ENCODE measurements at regions not wholly inside any gene's neighbourhood (a gene's known extent, or its start where the extent isn't known, plus 50 kb on each side); places are given as distances from the start of the nearest gene placed in this dataset.
A peak's percentile ranks its signal among the peaks of the same experiment; 100 is the strongest.
"Not testable (repeated sequence)": the region's sequence is repeated elsewhere in the genome, so short reads cannot be mapped to it uniquely, and the experiment has no call there.

GRCh38 chr3:109678600-109678999, 341.3 kb upstream of the DPPA4 start:
- DNase-seq = no peak

- DNase-seq = no peak
These were observed 342.3 kb upstream of the DPPA4 start for GRCh38 chr3:109679664-109680063.

GRCh38 chr3:109683746-109684145, 346.4 kb upstream of the DPPA4 start:
- no peak for DNase-seq

- DNase-seq = no peak
These were observed 348.0 kb upstream of the DPPA4 start for GRCh38 chr3:109685084-109686079.

GRCh38 chr3:109687626-109688025, 350.3 kb upstream of the DPPA4 start:
- DNase-seq = no peak

- DNase-seq = no peak
These were observed 359.6 kb upstream of the DPPA4 start for GRCh38 chr3:109696932-109697331.

- peak; percentile 5 to 21 for DNase-seq
These were observed 364.9 kb upstream of the DPPA4 start for GRCh38 chr3:109702252-109702651.

GRCh38 chr3:109702976-109703375, 365.6 kb upstream of the DPPA4 start:
- DNase-seq = no peak

GRCh38 chr3:109705133-109705532, 367.8 kb upstream of the DPPA4 start:
- not testable (repeated sequence) for DNase-seq

- no peak for DNase-seq
These were observed 370.3 kb upstream of the DPPA4 start for GRCh38 chr3:109707617-109708016.

GRCh38 chr3:109713288-109713687, 375.9 kb upstream of the DPPA4 start:
- DNase-seq = no peak

- no peak for DNase-seq
These were observed 378.4 kb upstream of the DPPA4 start for GRCh38 chr3:109715707-109716106.

GRCh38 chr3:109718850-109719249, 381.5 kb upstream of the DPPA4 start:
- DNase-seq = no peak

- no peak for DNase-seq
These were observed 391.6 kb upstream of the DPPA4 start for GRCh38 chr3:109728861-109729494.

GRCh38 chr3:109731639-109732473, 394.5 kb upstream of the DPPA4 start:
- DNase-seq = peak; percentile 49 to 66

- no peak for DNase-seq
These were observed 406.6 kb upstream of the DPPA4 start for GRCh38 chr3:109743981-109744380.

- DNase-seq = no peak
These were observed 435.2 kb upstream of the DPPA4 start for GRCh38 chr3:109772520-109772919.

GRCh38 chr3:109774108-109774507, 436.8 kb upstream of the DPPA4 start:
- DNase-seq = no peak

GRCh38 chr3:109784285-109784684, 446.9 kb upstream of the DPPA4 start:
- DNase-seq = no peak

GRCh38 chr3:109784852-109785631, 447.7 kb upstream of the DPPA4 start:
- no peak for DNase-seq

- no peak for DNase-seq
These were observed 465.9 kb upstream of the DPPA4 start for GRCh38 chr3:109803274-109803673.

- DNase-seq = no peak
These were observed 467.4 kb upstream of the DPPA4 start for GRCh38 chr3:109804697-109805096.
